Suprapubic skin (tissue), 4 donors: ENCODE measurements at regions not wholly inside any gene's neighbourhood (a gene's known extent, or its start where the extent isn't known, plus 50 kb on each side); places are given as distances from the start of the nearest gene placed in this dataset.

Experiments
- DNase-seq, 2 donors: peaks; one replicate each; pipeline ENCODE4 v3.0.0-alpha.2; 2019; ENCODE audit warnings: low spot score in 2 of 2
- H3K27ac ChIP-seq: fragments of 200-600 bp; sonication (generic); one replicate; pipeline ENCODE4 v1.5.1; 2019
- H3K27me3 ChIP-seq: fragments of 200-600 bp; sonication (generic); one replicate; pipeline ENCODE4 v1.5.1; 2019
- H3K36me3 ChIP-seq: fragments of 200-600 bp; sonication (generic); one replicate; pipeline ENCODE4 v1.5.1; 2019
- H3K4me1 ChIP-seq: fragments of 200-600 bp; sonication (generic); one replicate; pipeline ENCODE4 v1.5.1; 2019
- H3K4me3 ChIP-seq: fragments of 200-600 bp; sonication (generic); one replicate; pipeline ENCODE4 v1.5.1; 2019; ENCODE audit warnings: mild to moderate bottlenecking
- H3K9me3 ChIP-seq: fragments of 200-600 bp; sonication (generic); one replicate; pipeline ENCODE4 v1.5.1; 2019
- EP300 ChIP-seq: sonication (generic); formaldehyde crosslinking; IDR thresholded peaks from one replicate; pipeline ENCODE4 v1.6.1; 2017; ENCODE audit warnings: antibody characterized with exemption
- POLR2A ChIP-seq, 2 donors: fragments of 450-650 bp; IDR thresholded peaks; one replicate each; pipeline ENCODE4 v1.6.1; 2017; ENCODE audit warnings: antibody characterized with exemption in 2 of 2, mild to moderate bottlenecking in 2 of 2, moderate library complexity in 2 of 2
- POLR2AphosphoS5 ChIP-seq, 3 donors: sonication (generic); formaldehyde crosslinking; IDR thresholded peaks; one replicate each; pipeline ENCODE4 v1.6.1; 2017; ENCODE audit warnings: antibody characterized with exemption in 3 of 3
- WGBS: methylation state at CpG from one replicate; pipeline ENCODE4 v1.1.5; 2018; 5-methylcytosine and 5-hydroxymethylcytosine counted together
- TF ChIP-seq, protein P1 (sequence below), 2 donors: fragments of 200-600 bp in 1 of 2; fragments of 450-650 bp in 1 of 2; sonication (generic) in 1 of 2; IDR thresholded peaks; one replicate each; pipeline ENCODE4 v1.5.1; 2016 to 2019; ENCODE audit warnings: antibody characterized with exemption in 2 of 2, mild to moderate bottlenecking in 1 of 2, moderate library complexity in 1 of 2

DNA sequence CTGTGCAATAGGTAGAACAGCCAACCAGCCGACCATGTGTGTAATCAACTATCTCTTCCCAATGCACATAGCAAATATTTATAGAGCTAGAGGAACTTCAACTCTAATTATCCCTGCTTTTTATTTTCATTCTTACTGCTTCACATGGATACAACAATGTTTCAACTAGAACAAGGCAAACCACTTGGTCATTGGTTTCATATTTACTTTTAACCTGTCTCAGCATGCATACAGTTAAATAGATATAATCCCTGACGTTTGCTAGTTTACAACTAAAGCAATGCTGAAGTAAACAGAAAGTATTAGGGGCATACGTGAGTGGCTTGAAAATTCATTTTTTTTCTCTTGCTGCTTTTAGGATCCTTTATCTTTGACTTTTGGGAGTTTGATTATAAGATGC is 318.5 kb upstream of the MAP3K7 start:
- TF ChIP-seq EP300 = no peak
- TF ChIP-seq POLR2AphosphoS5 (IDR thresholded peaks at IDR 0.05) = no peak
- TF ChIP-seq, protein P1, sequence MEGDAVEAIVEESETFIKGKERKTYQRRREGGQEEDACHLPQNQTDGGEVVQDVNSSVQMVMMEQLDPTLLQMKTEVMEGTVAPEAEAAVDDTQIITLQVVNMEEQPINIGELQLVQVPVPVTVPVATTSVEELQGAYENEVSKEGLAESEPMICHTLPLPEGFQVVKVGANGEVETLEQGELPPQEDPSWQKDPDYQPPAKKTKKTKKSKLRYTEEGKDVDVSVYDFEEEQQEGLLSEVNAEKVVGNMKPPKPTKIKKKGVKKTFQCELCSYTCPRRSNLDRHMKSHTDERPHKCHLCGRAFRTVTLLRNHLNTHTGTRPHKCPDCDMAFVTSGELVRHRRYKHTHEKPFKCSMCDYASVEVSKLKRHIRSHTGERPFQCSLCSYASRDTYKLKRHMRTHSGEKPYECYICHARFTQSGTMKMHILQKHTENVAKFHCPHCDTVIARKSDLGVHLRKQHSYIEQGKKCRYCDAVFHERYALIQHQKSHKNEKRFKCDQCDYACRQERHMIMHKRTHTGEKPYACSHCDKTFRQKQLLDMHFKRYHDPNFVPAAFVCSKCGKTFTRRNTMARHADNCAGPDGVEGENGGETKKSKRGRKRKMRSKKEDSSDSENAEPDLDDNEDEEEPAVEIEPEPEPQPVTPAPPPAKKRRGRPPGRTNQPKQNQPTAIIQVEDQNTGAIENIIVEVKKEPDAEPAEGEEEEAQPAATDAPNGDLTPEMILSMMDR (IDR thresholded peaks at IDR 0.05) = no peak
- no peak for TF ChIP-seq POLR2A (IDR thresholded peaks at IDR 0.05)
- Histone ChIP-seq H3K27me3 (no peaks in the 10 kb centered on the region), H3K4me3 (no peak overlapping the region), H3K36me3 (no peaks in the 10 kb centered on the region), H3K9me3 (no peaks in the 10 kb centered on the region), H3K27ac (no peak overlapping the region), H3K4me1 (no peaks in the 10 kb centered on the region)
- no peak for DNase-seq
- 51% methylated on average over 3 of the region's 3 CpGs for WGBS

DNA sequence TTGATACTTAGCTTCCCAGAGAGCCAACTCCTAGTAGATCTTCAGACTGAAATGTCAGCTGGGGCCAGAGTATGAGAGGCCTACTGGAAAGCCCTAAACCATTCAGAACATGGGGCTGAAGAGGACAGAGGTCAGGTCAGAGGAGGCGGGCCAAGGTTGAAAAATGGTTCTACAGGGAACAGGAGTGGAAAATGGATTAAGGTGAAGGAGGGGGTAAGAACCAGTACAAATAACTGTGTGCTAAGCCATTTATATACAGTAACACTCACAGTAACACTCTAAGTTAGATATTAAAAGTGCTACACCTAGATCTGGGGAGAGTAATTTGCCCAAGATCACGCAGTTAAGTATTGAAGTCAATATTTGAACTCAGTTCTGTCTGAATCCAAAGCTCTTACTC is 313.2 kb upstream of the MAP3K7 start:
- Histone ChIP-seq H3K36me3 (no peaks in the 10 kb centered on the region), H3K27ac (no peak overlapping the region), H3K4me1 (no peaks in the 10 kb centered on the region), H3K4me3 (no peak overlapping the region), H3K9me3 (no peaks in the 10 kb centered on the region), H3K27me3 (no peaks in the 10 kb centered on the region)
- TF ChIP-seq EP300 (no peak), POLR2A (IDR thresholded peaks at IDR 0.05) (no peak), POLR2AphosphoS5 (IDR thresholded peaks at IDR 0.05) (no peak)
- TF ChIP-seq, protein P1 (IDR thresholded peaks at IDR 0.05) = no peak
- 97% methylated on average over 2 of the region's 2 CpGs for WGBS
- DNase-seq = no peak

DNA sequence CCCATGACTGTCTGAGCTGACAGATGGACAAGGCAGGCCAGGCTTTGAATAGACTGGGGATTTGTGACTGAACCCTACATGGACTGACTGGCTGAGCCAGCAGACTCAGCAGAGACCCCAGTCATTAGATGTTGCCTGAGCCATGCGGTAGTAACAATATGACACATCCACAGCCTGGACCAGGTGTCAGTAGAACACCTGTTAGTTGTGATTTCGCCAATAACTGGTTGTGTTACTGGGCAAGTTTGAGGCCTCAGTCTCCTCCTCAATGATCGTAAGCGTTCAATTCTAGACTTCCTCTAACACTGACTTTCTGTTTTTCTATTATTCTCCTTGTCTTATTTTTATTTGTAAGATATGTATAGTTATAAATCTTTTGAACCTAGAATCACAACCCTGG is 311.9 kb upstream of the MAP3K7 start:
- Histone ChIP-seq H3K4me1 (no peaks in the 10 kb centered on the region), H3K36me3 (no peaks in the 10 kb centered on the region), H3K4me3 (no peak overlapping the region), H3K27ac (no peak overlapping the region), H3K9me3 (no peaks in the 10 kb centered on the region), H3K27me3 (no peaks in the 10 kb centered on the region)
- 93% methylated on average over 4 of the region's 4 CpGs for WGBS
- DNase-seq = no peak
- TF ChIP-seq POLR2A (IDR thresholded peaks at IDR 0.05) = no peak
- no peak for TF ChIP-seq POLR2AphosphoS5 (IDR thresholded peaks at IDR 0.05)
- TF ChIP-seq, protein P1 (IDR thresholded peaks at IDR 0.05) = no peak
- TF ChIP-seq EP300 = no peak

DNA sequence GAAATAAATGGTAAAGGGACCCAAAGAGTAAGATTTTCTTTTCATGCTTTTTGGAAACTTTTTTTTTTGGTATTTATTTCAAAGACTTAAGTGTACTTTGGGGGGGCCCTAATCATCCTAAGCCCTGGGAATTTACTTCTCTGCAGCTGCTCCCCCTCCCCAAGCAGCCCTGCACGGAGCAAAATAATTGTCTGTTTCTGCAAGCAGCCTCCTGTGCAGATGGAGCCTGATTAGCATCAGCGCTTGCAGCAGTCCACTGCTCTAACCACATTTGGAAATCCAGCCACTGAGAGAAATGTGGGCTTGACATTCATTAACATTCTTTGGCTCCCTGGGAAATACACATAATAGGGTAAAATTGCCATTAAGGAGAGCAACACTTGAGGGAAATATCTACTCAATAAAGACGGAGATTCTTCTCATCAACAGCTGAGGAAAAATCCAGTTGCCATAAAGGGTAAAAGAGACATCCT is 309.2 kb upstream of the MAP3K7 start:
- H3K9me3 ChIP-seq = no peaks in the 10 kb centered on the region
- H3K4me3 ChIP-seq = no peak overlapping the region
- TF ChIP-seq POLR2A (IDR thresholded peaks at IDR 0.05) (no peak), POLR2AphosphoS5 (IDR thresholded peaks at IDR 0.05) (no peak), EP300 (no peak)
- TF ChIP-seq, protein P1 (IDR thresholded peaks at IDR 0.05) = no peak
- no peaks in the 10 kb centered on the region for H3K27me3 ChIP-seq
- H3K36me3 ChIP-seq = no peaks in the 10 kb centered on the region
- H3K4me1 ChIP-seq = no peaks in the 10 kb centered on the region
- no peak for DNase-seq
- 46% methylated on average over 3 of the region's 3 CpGs for WGBS
- no peak overlapping the region for H3K27ac ChIP-seq

DNA sequence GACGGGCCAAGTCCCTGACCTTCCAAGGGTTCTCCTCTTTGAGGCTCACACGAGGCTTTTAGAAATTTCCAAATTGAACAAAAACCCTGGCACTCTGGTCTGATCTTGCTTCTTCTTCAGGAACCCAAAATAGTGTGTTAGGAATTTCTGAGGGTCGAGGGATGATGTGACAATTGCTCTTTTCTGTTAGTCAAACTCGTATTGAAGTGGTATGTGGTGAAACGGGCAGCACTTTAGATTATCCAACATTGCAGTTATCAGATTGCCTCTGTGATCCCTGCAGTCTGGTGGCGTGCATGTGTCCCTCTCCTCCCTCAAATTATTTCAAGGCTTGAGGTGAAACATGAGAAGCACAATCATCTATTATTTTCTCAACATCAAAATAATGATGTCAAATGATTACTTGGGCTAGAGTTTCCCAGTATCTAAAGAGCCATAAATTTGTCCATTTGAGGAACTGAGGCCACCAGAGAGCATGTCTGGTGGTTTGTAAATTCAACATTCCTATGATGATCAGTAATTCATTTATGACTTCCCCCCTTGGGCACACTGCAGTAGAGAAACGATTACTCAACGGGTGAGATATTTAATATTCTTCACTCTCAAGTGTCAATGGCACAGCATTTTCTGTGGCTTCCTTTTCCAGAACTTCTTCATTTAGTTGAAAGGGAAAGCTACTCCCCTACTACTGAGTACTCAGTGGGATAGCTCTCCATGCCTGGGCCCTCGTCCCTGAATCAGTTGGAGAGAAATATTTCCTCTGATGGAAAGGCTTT is 308.6 kb upstream of the MAP3K7 start:
- Histone ChIP-seq H3K9me3 (no peaks in the 10 kb centered on the region), H3K4me1 (no peaks in the 10 kb centered on the region), H3K27me3 (no peaks in the 10 kb centered on the region), H3K4me3 (no peak overlapping the region), H3K36me3 (no peaks in the 10 kb centered on the region), H3K27ac (no peak overlapping the region)
- no peak for DNase-seq
- TF ChIP-seq POLR2A (IDR thresholded peaks at IDR 0.05) (no peak), POLR2AphosphoS5 (IDR thresholded peaks at IDR 0.05) (no peak), EP300 (no peak)
- TF ChIP-seq, protein P1 (IDR thresholded peaks at IDR 0.05) = no peak
- WGBS = 53% methylated on average over 9 of the region's 9 CpGs
